Suppressor macrophage treated with lipopolysaccharide for 1 hour (primary cell): ENCODE measurements at regions not wholly inside any gene's neighbourhood (a gene's known extent, or its start where the extent isn't known, plus 50 kb on each side); places are given as distances from the start of the nearest gene placed in this dataset.

Experiments used
- DNase-seq, 3 donors: peaks; one replicate each; pipeline ENCODE4 v3.0.0-alpha.2; 2020 to 2022

GRCh38 chr4:120977435-120977997 is 55.0 kb upstream of the PRDM5 start:
- peak; percentile 39 to 52 (median 39) for DNase-seq

- no peak for DNase-seq
Measured at GRCh38 chr4:120973207-120973606, 50.7 kb upstream of the PRDM5 start.
